Liver (tissue), 8 donors: ENCODE measurements at regions not wholly inside any gene's neighbourhood (a gene's known extent, or its start where the extent isn't known, plus 50 kb on each side); places are given as distances from the start of the nearest gene placed in this dataset.

ENCODE experiments used
- DNase-seq: peaks from one replicate; pipeline ENCODE4 v3.0.0-alpha.2; 2017; ENCODE audit warnings: low spot score
- H3K27ac ChIP-seq, 2 donors: one replicate each; pipeline ENCODE4 v1.7.0; 2013; ENCODE audit warnings: inconsistent platforms in 2 of 2, low read length in 2 of 2, control low read depth in 1 of 2, low read depth in 1 of 2, mild to moderate bottlenecking in 1 of 2
- H3K27me3 ChIP-seq, 4 donors: one replicate each; pipeline versions ENCODE4 v1.6.1 to v1.7.0; 2013; ENCODE audit warnings: low read length in 3 of 4, inconsistent platforms in 1 of 4, mild to moderate bottlenecking in 1 of 4, moderate library complexity in 1 of 4; ENCODE audit not compliant: control insufficient read depth in 4 of 4, insufficient read depth in 4 of 4
- H3K36me3 ChIP-seq, 4 donors: one replicate each; pipeline versions ENCODE4 v1.6.1 to v1.7.0; 2013; ENCODE audit warnings: low read length in 3 of 4, mild to moderate bottlenecking in 3 of 4, low read depth in 1 of 4, moderate library complexity in 1 of 4; ENCODE audit not compliant: control insufficient read depth in 4 of 4, insufficient read depth in 3 of 4
- H3K4me1 ChIP-seq, 4 donors: one replicate each; pipeline versions ENCODE4 v1.6.1 to v1.7.0; 2013; ENCODE audit warnings: low read length in 3 of 4, mild to moderate bottlenecking in 3 of 4, moderate library complexity in 1 of 4; ENCODE audit not compliant: control insufficient read depth in 4 of 4, insufficient read depth in 4 of 4
- H3K4me3 ChIP-seq, 3 donors: one replicate each; pipeline versions ENCODE4 v1.6.1 to v1.7.0; 2013; ENCODE audit warnings: low read length in 3 of 3, control low read depth in 1 of 3, low read depth in 1 of 3, mild to moderate bottlenecking in 1 of 3
- H3K9ac ChIP-seq, 2 donors: one replicate each; pipeline ENCODE4 v1.7.0; 2013; ENCODE audit warnings: low read length in 2 of 2, mild to moderate bottlenecking in 2 of 2, moderate library complexity in 2 of 2, control low read depth in 1 of 2, low read depth in 1 of 2
- H3K9me3 ChIP-seq, 4 donors: one replicate each; pipeline versions ENCODE4 v1.6.1 to v1.7.0; 2013; ENCODE audit warnings: low read length in 3 of 4; ENCODE audit not compliant: control insufficient read depth in 4 of 4
- ATF3 ChIP-seq: IDR thresholded peaks from 2 replicates; pipeline ENCODE4 v1.6.1; 2016; ENCODE audit warnings: antibody characterized with exemption
- EGR1 ChIP-seq, 2 donors: IDR thresholded peaks; 2 replicates each; pipeline ENCODE4 v1.6.1; 2016 to 2018; ENCODE audit warnings: antibody characterized with exemption in 2 of 2, low read depth in 2 of 2
- FOXA1 ChIP-seq: IDR thresholded peaks from 2 replicates; pipeline ENCODE4 v1.6.1; 2016; ENCODE audit warnings: antibody characterized with exemption
- FOXA2 ChIP-seq: IDR thresholded peaks from 2 replicates; pipeline ENCODE4 v1.6.1; 2016; ENCODE audit warnings: antibody characterized with exemption
- GABPA ChIP-seq, 2 donors: IDR thresholded peaks in 1 of 2; conservative IDR thresholded peaks in 1 of 2; 2 replicates each; pipeline ENCODE4 v1.6.1; 2016; ENCODE audit warnings: antibody characterized with exemption in 2 of 2, mild to moderate bottlenecking in 1 of 2, moderate library complexity in 1 of 2
- HNF4A ChIP-seq, 2 donors: conservative IDR thresholded peaks; 2 replicates each; pipeline ENCODE4 v1.6.1; 2016; ENCODE audit warnings: antibody characterized with exemption in 2 of 2, mild to moderate bottlenecking in 2 of 2
- HNF4G ChIP-seq: IDR thresholded peaks from 2 replicates; pipeline ENCODE4 v1.6.1; 2016; ENCODE audit warnings: antibody characterized with exemption
- JUND ChIP-seq, 2 donors: IDR thresholded peaks; 2 replicates each; pipeline ENCODE4 v1.6.1; 2016; ENCODE audit warnings: antibody characterized with exemption in 2 of 2
- MAX ChIP-seq: IDR thresholded peaks from 2 replicates; pipeline ENCODE4 v1.6.1; 2016; ENCODE audit warnings: antibody characterized with exemption
- NR2F2 ChIP-seq: IDR thresholded peaks from 2 replicates; pipeline ENCODE4 v1.6.1; 2016; ENCODE audit warnings: antibody characterized with exemption
- RAD21 ChIP-seq, 2 donors: IDR thresholded peaks; 2 replicates each; pipeline ENCODE4 v1.6.1; 2016; ENCODE audit warnings: antibody characterized with exemption in 2 of 2, mild to moderate bottlenecking in 2 of 2
- RXRA ChIP-seq, 2 donors: IDR thresholded peaks; 2 replicates each; pipeline ENCODE4 v1.6.1; 2017 to 2018; ENCODE audit warnings: antibody characterized with exemption in 2 of 2, mild to moderate bottlenecking in 1 of 2
- SP1 ChIP-seq: IDR thresholded peaks from 2 replicates; pipeline ENCODE4 v1.6.1; 2018; ENCODE audit warnings: antibody characterized with exemption, mild to moderate bottlenecking
- TAF1 ChIP-seq: conservative IDR thresholded peaks from 2 replicates; pipeline ENCODE4 v1.6.1; 2016; ENCODE audit warnings: antibody characterized with exemption, mild to moderate bottlenecking
- YY1 ChIP-seq: IDR thresholded peaks from 2 replicates; pipeline ENCODE4 v1.6.1; 2016; ENCODE audit warnings: antibody characterized with exemption, mild to moderate bottlenecking
- WGBS: extraction: QIAGEN DNeasy Blood & Tissue Kit; methylation state at CpG from one replicate; pipeline ENCODE4 v1.1.7; 2013; 5-methylcytosine and 5-hydroxymethylcytosine counted together
- TF ChIP-seq, protein P1 (sequence below): IDR thresholded peaks from 2 replicates; pipeline ENCODE4 v1.6.1; 2016; ENCODE audit warnings: antibody characterized with exemption, mild to moderate bottlenecking
- TF ChIP-seq, protein P2 (sequence below): fragments of 150-350 bp; IDR thresholded peaks from 2 replicates; pipeline ENCODE4 v1.5.1; 2017; ENCODE audit warnings: improper control_type of control experiment, low read depth, low read length; ENCODE audit not compliant: missing input control
- TF ChIP-seq, protein P3 (sequence below): IDR thresholded peaks from 2 replicates; pipeline ENCODE4 v1.6.1; 2016; ENCODE audit warnings: antibody characterized with exemption
- donor health status: healthy.
- donor health status: healthy.
- donor health status: healthy.
- donor health status: healthy.
- donor health status: healthy.

- TF ChIP-seq FOXA2 (no peak), SP1 (no peak), MAX (no peak), RXRA (IDR thresholded peaks at IDR 0.05) (no peak), RAD21 (IDR thresholded peaks at IDR 0.05) (no peak), HNF4G (no peak), HNF4A (conservative IDR thresholded peaks at IDR 0.05) (no peak), TAF1 (no peak), JUND (IDR thresholded peaks at IDR 0.05) (no peak), GABPA (IDR thresholded peaks at IDR 0.05 in 1 of 2, conservative IDR thresholded peaks at IDR 0.05 in 1 of 2) (no peak), NR2F2 (no peak), ATF3 (no peak), EGR1 (IDR thresholded peaks at IDR 0.05; ENCODE audit: low read depth in 2 of 2) (no peak), YY1 (no peak), FOXA1 (no peak)
- TF ChIP-seq, protein P1, sequence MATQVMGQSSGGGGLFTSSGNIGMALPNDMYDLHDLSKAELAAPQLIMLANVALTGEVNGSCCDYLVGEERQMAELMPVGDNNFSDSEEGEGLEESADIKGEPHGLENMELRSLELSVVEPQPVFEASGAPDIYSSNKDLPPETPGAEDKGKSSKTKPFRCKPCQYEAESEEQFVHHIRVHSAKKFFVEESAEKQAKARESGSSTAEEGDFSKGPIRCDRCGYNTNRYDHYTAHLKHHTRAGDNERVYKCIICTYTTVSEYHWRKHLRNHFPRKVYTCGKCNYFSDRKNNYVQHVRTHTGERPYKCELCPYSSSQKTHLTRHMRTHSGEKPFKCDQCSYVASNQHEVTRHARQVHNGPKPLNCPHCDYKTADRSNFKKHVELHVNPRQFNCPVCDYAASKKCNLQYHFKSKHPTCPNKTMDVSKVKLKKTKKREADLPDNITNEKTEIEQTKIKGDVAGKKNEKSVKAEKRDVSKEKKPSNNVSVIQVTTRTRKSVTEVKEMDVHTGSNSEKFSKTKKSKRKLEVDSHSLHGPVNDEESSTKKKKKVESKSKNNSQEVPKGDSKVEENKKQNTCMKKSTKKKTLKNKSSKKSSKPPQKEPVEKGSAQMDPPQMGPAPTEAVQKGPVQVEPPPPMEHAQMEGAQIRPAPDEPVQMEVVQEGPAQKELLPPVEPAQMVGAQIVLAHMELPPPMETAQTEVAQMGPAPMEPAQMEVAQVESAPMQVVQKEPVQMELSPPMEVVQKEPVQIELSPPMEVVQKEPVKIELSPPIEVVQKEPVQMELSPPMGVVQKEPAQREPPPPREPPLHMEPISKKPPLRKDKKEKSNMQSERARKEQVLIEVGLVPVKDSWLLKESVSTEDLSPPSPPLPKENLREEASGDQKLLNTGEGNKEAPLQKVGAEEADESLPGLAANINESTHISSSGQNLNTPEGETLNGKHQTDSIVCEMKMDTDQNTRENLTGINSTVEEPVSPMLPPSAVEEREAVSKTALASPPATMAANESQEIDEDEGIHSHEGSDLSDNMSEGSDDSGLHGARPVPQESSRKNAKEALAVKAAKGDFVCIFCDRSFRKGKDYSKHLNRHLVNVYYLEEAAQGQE, result no peak
- TF ChIP-seq, protein P2, sequence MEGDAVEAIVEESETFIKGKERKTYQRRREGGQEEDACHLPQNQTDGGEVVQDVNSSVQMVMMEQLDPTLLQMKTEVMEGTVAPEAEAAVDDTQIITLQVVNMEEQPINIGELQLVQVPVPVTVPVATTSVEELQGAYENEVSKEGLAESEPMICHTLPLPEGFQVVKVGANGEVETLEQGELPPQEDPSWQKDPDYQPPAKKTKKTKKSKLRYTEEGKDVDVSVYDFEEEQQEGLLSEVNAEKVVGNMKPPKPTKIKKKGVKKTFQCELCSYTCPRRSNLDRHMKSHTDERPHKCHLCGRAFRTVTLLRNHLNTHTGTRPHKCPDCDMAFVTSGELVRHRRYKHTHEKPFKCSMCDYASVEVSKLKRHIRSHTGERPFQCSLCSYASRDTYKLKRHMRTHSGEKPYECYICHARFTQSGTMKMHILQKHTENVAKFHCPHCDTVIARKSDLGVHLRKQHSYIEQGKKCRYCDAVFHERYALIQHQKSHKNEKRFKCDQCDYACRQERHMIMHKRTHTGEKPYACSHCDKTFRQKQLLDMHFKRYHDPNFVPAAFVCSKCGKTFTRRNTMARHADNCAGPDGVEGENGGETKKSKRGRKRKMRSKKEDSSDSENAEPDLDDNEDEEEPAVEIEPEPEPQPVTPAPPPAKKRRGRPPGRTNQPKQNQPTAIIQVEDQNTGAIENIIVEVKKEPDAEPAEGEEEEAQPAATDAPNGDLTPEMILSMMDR, result no peak
- TF ChIP-seq, protein P3, sequence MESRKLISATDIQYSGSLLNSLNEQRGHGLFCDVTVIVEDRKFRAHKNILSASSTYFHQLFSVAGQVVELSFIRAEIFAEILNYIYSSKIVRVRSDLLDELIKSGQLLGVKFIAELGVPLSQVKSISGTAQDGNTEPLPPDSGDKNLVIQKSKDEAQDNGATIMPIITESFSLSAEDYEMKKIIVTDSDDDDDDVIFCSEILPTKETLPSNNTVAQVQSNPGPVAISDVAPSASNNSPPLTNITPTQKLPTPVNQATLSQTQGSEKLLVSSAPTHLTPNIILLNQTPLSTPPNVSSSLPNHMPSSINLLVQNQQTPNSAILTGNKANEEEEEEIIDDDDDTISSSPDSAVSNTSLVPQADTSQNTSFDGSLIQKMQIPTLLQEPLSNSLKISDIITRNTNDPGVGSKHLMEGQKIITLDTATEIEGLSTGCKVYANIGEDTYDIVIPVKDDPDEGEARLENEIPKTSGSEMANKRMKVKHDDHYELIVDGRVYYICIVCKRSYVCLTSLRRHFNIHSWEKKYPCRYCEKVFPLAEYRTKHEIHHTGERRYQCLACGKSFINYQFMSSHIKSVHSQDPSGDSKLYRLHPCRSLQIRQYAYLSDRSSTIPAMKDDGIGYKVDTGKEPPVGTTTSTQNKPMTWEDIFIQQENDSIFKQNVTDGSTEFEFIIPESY, result no peak
- 90% methylated on average over 10 of the region's 10 CpGs for WGBS
- Histone ChIP-seq H3K27me3 (no peaks in the 10 kb centered on the region), H3K4me3 (no peak overlapping the region), H3K27ac (no peak overlapping the region), H3K9me3 (no peaks in the 10 kb centered on the region), H3K36me3 (peaks cover 0 to 2% (median 0%) of the 10 kb centered on the region in 4 donors), H3K9ac (no peak overlapping the region), H3K4me1 (no peaks in the 10 kb centered on the region)
- DNase-seq, result no peak
These were observed 49.9 kb upstream of the IQSEC1 start for GRCh38 chr3:13123013-13123654.
